ENCODE measurements at regions not wholly inside any gene's neighbourhood (a gene's known extent, or its start where the extent isn't known, plus 50 kb on each side); places are given as distances from the start of the nearest gene placed in this dataset.

- H3K4me1 ChIP-seq: no peaks in the 10 kb centered on the region
- no peak overlapping the region for H3K4me3 ChIP-seq
Observed at GRCh38 chr11:92751594-92751993, 217.9 kb upstream of the MTNR1B start.

DNA sequence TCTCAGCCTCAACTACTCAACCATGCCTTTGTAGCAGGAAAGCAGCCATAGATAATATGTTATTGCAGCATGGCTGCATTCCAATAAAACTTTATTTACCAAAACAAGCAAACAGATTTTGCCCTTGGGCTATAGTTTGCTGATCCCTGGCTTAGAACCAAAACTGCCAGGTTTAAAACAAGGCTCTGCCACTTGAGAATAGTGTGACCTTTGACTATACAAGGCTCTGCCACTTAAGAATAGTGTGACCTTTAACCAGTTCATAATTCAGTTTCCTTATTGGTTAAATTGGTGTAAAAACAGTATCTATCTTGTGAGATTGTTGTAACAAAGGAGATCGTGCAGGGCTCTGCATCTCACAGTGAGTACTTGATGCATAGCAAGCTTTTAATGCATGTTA is 217.3 kb upstream of the MTNR1B start:
- no peak for DNase-seq (ENCODE audit: low spot score in 2 of 2)
- H3K4me3 ChIP-seq: no peak overlapping the region
- no peaks in the 10 kb centered on the region for H3K4me1 ChIP-seq
- no peak overlapping the region for H3K27ac ChIP-seq
- no peaks in the 10 kb centered on the region for H3K27me3 ChIP-seq
- intact Hi-C loops (cut with DNase I): no loop called here
- H3K9me3 ChIP-seq: no peaks in the 10 kb centered on the region
- no peak for TF ChIP-seq CTCF (IDR thresholded peaks at IDR 0.05)
- H3K36me3 ChIP-seq: no peaks in the 10 kb centered on the region

More at GRCh38 chr11:92751594-92751993, 217.9 kb upstream of the MTNR1B start:
- Histone ChIP-seq H3K27me3 (no peaks in the 10 kb centered on the region), H3K27ac (no peak overlapping the region), H3K36me3 (no peaks in the 10 kb centered on the region), H3K9me3 (no peaks in the 10 kb centered on the region)
- no peak for DNase-seq (ENCODE audit: low spot score in 2 of 2)
- no peak for TF ChIP-seq CTCF (IDR thresholded peaks at IDR 0.05)
- intact Hi-C loops (cut with DNase I): no loop called here

GRCh38 chr11:92753161-92753560 is 216.3 kb upstream of the MTNR1B start:
- H3K27ac ChIP-seq: no peak overlapping the region
- H3K4me3 ChIP-seq: no peak overlapping the region
- intact Hi-C loops (cut with DNase I): no loop called here
- no peak for DNase-seq (ENCODE audit: low spot score in 2 of 2)
- no peak for TF ChIP-seq CTCF (IDR thresholded peaks at IDR 0.05)
- no peaks in the 10 kb centered on the region for H3K9me3 ChIP-seq
- H3K27me3 ChIP-seq: no peaks in the 10 kb centered on the region
- no peaks in the 10 kb centered on the region for H3K4me1 ChIP-seq
- H3K36me3 ChIP-seq: no peaks in the 10 kb centered on the region

- intact Hi-C loops (cut with DNase I): no loop called here
- Histone ChIP-seq H3K27me3 (no peaks in the 10 kb centered on the region), H3K36me3 (no peaks in the 10 kb centered on the region), H3K27ac (no peak overlapping the region), H3K9me3 (no peaks in the 10 kb centered on the region), H3K4me3 (no peak overlapping the region), H3K4me1 (no peaks in the 10 kb centered on the region)
- no peak for TF ChIP-seq CTCF (IDR thresholded peaks at IDR 0.05)
- DNase-seq (ENCODE audit: low spot score in 2 of 2): no peak
Observed at GRCh38 chr11:92758241-92758780, 211.1 kb upstream of the MTNR1B start.

GRCh38 chr11:92759571-92760214 is 209.8 kb upstream of the MTNR1B start:
- DNase-seq (ENCODE audit: low spot score in 2 of 2): no peak
- Histone ChIP-seq H3K36me3 (no peaks in the 10 kb centered on the region), H3K9me3 (no peaks in the 10 kb centered on the region), H3K27ac (no peak overlapping the region), H3K4me3 (no peak overlapping the region), H3K27me3 (no peaks in the 10 kb centered on the region), H3K4me1 (no peaks in the 10 kb centered on the region)
- TF ChIP-seq CTCF (IDR thresholded peaks at IDR 0.05): no peak
- intact Hi-C loops (cut with DNase I): no loop called here

Measured in ascending aorta (tissue), 2 donors.